Fibroblast of mammary gland (primary cell): ENCODE measurements at regions not wholly inside any gene's neighbourhood (a gene's known extent, or its start where the extent isn't known, plus 50 kb on each side); places are given as distances from the start of the nearest gene placed in this dataset.
A peak's percentile ranks its signal among the peaks of the same experiment; 100 is the strongest.

Experiments
- DNase-seq: peaks from one replicate; pipeline ENCODE4 v3.0.0-alpha.2; 2010; ENCODE audit warnings: low read depth
- H3K4me3 ChIP-seq: 2 replicates; pipeline ENCODE4 v1.5.1; 2011; ENCODE audit warnings: low read depth, mild to moderate bottlenecking, low read length, moderate library complexity; ENCODE audit not compliant: control insufficient read depth
- CTCF ChIP-seq: conservative IDR thresholded peaks from 2 replicates; pipeline ENCODE4 v1.5.1; 2011; ENCODE audit warnings: low read depth, low read length, inconsistent platforms; ENCODE audit not compliant: control insufficient read depth, insufficient read depth

DNA sequence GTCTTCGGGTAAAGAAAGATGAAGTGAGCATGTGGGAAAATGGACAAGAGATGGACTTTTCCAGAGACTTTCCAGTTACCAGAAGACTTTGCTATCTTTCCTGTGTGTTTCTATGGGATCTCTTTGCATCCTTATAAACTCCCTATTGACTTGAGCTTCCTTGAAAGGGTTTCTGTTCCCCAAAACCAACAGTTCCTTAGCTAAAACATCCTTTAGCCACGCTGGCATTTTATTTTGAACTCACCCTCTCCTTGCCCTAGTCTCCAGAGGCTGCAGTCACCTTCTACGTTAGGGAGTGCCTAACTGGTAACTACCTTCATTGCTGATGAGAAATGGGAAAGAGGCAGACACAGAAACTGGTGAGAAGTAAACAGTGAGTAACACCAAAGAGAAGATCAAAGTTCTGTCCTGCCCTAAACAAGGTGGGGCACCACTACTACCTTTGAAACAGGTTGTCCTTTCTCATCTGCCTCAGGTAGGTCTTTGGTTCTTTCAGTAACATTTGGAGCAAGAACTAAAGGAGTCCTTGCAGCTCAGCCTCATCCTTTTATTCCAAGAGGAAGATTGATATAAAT is 402.9 kb downstream of the ENC1 start:
- DNase-seq, result no peak
- TF ChIP-seq CTCF, result no peak
- H3K4me3 ChIP-seq, result no peak overlapping the region

DNA sequence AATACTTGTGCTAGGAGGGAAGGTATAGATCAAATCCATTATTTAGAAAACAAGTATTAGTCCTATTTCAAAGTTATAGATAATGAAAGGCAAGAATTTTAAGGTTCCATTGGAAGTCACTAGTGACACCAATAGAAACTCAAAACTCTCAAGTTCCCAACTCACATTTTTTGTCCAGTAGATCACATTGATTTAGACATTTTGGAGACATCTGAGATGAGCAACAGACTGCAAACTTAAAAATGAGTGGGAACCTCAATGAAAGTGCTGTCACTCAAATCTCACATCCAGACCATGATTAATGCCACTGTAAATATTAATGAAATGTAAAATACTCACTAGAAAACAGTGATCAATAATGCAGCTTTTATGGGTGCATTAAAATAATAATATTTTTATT is 405.0 kb downstream of the ENC1 start:
- no peak overlapping the region for H3K4me3 ChIP-seq
- no peak for TF ChIP-seq CTCF
- no peak for DNase-seq

DNA sequence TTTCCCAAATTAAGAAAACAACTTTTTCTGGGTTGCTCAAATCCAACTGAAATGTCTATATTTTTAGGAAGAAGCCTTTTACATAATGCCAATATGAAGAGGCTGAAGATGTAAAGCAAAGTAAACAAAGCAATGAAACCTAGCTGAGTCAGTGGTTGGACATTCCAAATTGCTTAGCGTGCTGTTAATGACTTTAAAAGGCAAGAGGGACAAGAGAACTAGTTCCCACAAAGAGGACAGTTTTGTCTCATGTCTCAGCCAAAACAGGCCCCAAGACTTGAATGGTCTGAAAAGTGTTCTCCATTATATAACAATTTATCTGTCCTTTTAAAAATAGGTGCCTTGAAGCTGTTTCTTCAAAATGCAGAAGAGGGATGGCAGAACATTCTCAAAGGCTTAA is 407.0 kb downstream of the ENC1 start:
- peak; percentile 75 for DNase-seq
- no peak overlapping the region for H3K4me3 ChIP-seq
- TF ChIP-seq CTCF, result no peak

- H3K4me3 ChIP-seq, result no peak overlapping the region
- TF ChIP-seq CTCF, result no peak
- no peak for DNase-seq
Observed at GRCh38 chr5:74233091-74233490, 407.4 kb downstream of the ENC1 start.

DNA sequence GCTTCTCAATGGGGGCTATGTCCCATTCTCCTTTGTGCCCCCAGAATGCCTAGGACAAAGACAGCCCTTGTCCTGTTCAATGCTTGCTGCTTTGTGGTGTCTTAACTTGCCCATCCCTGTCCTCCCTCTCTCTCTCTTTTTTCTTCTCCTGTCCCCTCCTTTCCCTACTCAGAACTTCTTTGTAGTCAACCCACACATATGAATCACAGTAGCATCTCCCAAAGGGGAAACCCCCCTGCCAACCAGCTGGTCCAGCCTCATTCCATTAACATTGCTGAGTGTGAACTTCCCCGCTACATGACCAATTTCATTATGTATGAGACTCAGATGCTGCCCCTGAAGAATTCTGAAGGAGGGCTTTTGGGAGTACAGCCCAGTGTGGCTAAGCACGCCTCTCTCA is 408.3 kb downstream of the ENC1 start:
- TF ChIP-seq CTCF, result no peak
- peak; percentile 92 for DNase-seq
- H3K4me3 ChIP-seq, result no peak overlapping the region

GRCh38 chr5:74231697-74232096 is 408.8 kb downstream of the ENC1 start:
- no peak for DNase-seq
- TF ChIP-seq CTCF, result no peak
- H3K4me3 ChIP-seq, result no peak overlapping the region

- no peak for TF ChIP-seq CTCF
- no peak for DNase-seq
- H3K4me3 ChIP-seq, result no peak overlapping the region
Observed at GRCh38 chr5:74226716-74227485, 413.6 kb downstream of the ENC1 start.
